ENCODE measurements at regions not wholly inside any gene's neighbourhood (a gene's known extent, or its start where the extent isn't known, plus 50 kb on each side); places are given as distances from the start of the nearest gene placed in this dataset.

GRCh38 chr3:118710532-118710931 lies 324.1 kb downstream of the IGSF11 start:
- Histone ChIP-seq H3K27me3 (ENCODE audit: low read depth) (peaks cover 6% of the 10 kb centered on the region), H3K36me3 (no peaks in the 10 kb centered on the region), H3K27ac (replicated peaks) (no peak overlapping the region), H3K4me1 (no peaks in the 10 kb centered on the region), H3K9me3 (replicated peaks) (no peaks in the 10 kb centered on the region), H3K4me3 (no peak overlapping the region)
- DNase-seq: no peak
- intact Hi-C loops (cut with micrococcal nuclease): no loop called here
- TF ChIP-seq CTCF (IDR thresholded peaks at IDR 0.05; ENCODE audit: borderline replicate concordance): no peak

DNA sequence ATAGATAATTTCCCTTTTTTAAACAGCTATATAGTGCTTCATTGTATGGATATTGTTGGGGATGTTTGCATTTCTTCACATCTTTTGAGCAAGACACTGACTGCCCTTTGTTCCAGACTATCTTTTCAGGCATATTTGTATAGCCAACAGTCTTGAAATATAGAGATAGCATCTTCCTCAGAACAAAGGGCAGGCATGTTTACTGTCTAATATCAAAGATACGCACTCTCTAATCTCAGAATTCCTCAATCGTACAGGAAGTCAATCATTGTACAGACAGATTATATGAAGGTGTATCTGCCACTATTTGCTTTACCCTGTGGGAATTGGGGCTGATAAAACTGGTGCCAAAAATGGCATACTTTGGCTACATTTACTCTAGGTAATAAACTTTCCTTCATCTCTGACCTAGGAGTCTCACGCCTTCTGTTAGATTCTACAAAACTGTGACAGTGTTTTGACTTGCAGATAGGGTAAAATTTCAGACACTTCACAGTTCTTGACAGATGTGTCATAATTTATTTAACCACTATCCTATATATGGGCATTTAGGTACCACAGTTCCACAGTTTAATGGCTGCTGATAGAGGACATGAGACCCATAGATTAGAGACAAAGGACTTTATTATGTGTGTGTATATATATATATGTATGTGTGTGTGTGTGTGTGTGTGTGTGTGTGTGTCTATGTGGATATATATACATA lies 321.0 kb downstream of the IGSF11 start:
- no peak for DNase-seq
- H3K4me3 ChIP-seq: no peak overlapping the region
- no peak overlapping the region for H3K27ac ChIP-seq (replicated peaks)
- H3K36me3 ChIP-seq: no peaks in the 10 kb centered on the region
- intact Hi-C loops (cut with micrococcal nuclease): no loop called here
- no peaks in the 10 kb centered on the region for H3K4me1 ChIP-seq
- no peak for TF ChIP-seq CTCF (IDR thresholded peaks at IDR 0.05; ENCODE audit: borderline replicate concordance)
- H3K27me3 ChIP-seq (ENCODE audit: low read depth): no peaks in the 10 kb centered on the region
- no peaks in the 10 kb centered on the region for H3K9me3 ChIP-seq (replicated peaks)

DNA sequence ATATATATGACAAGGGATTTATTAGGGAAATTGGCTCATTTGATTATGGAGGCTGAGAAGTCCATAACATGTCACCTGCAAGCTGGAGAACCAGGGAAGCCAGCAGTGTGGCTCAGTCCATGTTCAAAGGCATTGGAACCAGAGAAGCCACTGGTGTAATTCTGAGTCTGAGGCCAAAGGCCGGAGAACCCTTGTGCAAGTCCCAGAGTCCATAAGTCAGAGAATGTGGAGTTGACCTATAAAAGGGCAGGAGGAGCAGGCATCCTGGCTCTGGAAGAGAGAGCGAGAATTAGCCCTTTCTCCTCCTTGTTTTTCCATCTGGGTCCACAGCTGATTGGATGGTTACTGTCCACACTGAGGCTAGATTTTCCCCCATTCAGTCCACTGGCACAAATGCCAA lies 319.8 kb downstream of the IGSF11 start:
- Histone ChIP-seq H3K27me3 (ENCODE audit: low read depth) (no peaks in the 10 kb centered on the region), H3K36me3 (no peaks in the 10 kb centered on the region), H3K27ac (replicated peaks) (no peak overlapping the region), H3K9me3 (replicated peaks) (peaks cover 11% of the 10 kb centered on the region), H3K4me1 (no peaks in the 10 kb centered on the region), H3K4me3 (no peak overlapping the region)
- TF ChIP-seq CTCF (IDR thresholded peaks at IDR 0.05; ENCODE audit: borderline replicate concordance): no peak
- intact Hi-C loops (cut with micrococcal nuclease): no loop called here
- no peak for DNase-seq

- Histone ChIP-seq H3K4me3 (no peak overlapping the region), H3K27me3 (ENCODE audit: low read depth) (no peaks in the 10 kb centered on the region), H3K36me3 (no peaks in the 10 kb centered on the region), H3K27ac (replicated peaks) (no peak overlapping the region), H3K9me3 (replicated peaks) (no peaks in the 10 kb centered on the region), H3K4me1 (no peaks in the 10 kb centered on the region)
- intact Hi-C loops (cut with micrococcal nuclease): no loop called here
- no peak for DNase-seq
- TF ChIP-seq CTCF (IDR thresholded peaks at IDR 0.05; ENCODE audit: borderline replicate concordance): no peak
Measured at GRCh38 chr3:118729546-118729945, 305.1 kb downstream of the IGSF11 start.

DNA sequence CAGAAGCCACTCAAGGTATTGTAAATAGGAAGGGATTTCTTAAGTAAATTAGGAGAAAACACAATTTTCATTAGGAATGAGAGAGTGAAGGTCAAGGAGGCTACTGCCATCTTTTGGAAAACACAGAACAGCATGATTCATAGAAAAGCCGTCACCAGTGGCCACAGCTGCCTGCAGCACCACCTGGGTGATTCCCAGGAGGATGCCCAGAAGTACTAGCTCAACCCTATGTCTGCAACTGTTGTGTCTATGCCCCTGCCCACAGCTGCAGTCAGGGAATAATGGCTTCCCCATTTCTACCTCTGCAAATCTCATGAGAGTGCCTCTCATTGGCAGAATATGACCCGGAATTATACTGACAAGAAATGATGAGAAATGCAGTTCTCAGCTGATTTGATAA lies 300.0 kb downstream of the IGSF11 start:
- intact Hi-C loops (cut with micrococcal nuclease): no loop called here

More for the DNA sequence above, 300.0 kb downstream of the IGSF11 start:
- no peaks in the 10 kb centered on the region for H3K4me1 ChIP-seq
- H3K9me3 ChIP-seq (replicated peaks): no peaks in the 10 kb centered on the region
- H3K4me3 ChIP-seq: no peak overlapping the region
- H3K27me3 ChIP-seq (ENCODE audit: low read depth): no peaks in the 10 kb centered on the region
- H3K27ac ChIP-seq (replicated peaks): no peak overlapping the region
- no peak for TF ChIP-seq CTCF (IDR thresholded peaks at IDR 0.05; ENCODE audit: borderline replicate concordance)
- H3K36me3 ChIP-seq: no peaks in the 10 kb centered on the region
- no peak for DNase-seq
